RPMI8226 (cell line): ENCODE measurements at regions not wholly inside any gene's neighbourhood (a gene's known extent, or its start where the extent isn't known, plus 50 kb on each side); places are given as distances from the start of the nearest gene placed in this dataset.

Source experiments
- DNase-seq: peaks from one replicate; pipeline ENCODE4 v3.0.0-alpha.2; 2015

GRCh38 chr11:112836256-112836602 is 125.0 kb upstream of the NCAM1 start:
- DNase-seq: no peak

DNA sequence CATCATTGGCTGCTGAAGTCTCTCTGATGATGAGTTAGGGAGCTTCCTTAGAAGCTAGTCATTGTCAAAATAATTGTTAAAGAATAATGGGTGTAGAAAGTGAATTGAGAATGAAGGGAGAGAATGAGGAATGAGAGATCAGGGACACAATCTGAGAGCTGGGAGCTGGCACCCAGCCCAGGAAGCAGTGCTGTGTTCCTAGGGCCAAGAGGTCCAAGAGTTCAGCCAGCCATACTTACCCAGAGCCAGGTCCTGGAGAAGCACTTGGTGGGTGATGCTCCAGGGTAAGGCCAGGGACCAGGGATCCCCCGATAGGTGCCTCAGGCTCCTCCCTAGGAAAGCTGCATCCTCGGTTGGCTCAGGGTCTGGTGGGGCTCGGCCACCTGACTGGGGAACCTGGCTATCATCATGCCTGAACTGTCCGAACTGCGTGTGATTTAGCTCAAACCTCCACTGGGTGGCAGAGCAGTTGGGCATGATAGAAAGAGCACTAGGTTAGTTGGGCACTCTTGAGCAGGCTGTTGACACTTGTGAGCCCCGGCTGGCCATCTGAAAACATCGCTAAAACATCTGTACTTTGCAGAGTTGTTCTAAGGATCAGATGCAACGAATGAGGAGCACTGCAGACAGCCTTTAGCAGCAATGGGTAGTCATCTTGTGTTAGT is 123.9 kb upstream of the NCAM1 start:
- DNase-seq: peak; percentile 59

GRCh38 chr11:112839051-112839450 is 122.2 kb upstream of the NCAM1 start:
- DNase-seq: no peak

DNA sequence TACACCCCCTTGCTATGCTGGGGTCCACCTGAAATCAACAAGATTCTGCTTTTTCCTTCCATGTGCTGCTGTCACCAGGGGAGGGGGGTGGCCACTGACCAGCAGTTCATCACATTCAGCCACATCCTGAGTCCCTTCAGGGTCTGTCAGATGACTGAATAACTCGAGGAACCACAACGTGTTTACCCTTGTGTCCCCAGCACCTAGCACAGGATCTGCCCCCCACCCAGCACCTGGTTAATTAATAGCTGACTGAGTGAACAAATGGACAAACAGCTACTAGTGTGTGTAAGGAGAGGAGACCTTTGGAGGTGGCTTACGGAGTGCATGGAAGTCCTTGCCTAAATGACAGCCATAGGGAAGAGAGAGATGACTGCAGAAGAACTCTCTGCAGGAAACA is 119.5 kb upstream of the NCAM1 start:
- DNase-seq: no peak

DNA sequence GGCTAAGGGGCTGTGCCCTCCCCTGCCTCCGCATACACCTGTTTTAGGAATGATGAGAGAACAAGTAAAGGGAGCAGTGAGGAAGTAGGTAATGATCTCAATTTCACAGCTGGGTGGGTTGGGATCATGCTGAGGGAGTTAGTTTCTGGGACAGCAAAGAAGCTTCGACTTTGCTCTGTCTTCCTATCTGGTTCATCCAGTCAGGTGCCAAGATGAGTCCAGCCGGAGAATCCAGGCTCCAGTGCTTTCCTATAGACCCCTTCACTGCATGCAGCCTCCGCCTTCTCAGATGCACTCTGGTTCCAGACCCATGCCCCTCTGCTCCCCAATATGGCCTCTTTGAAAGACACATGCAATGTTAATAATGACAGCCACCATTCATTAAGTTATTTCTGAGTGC is 119.1 kb upstream of the NCAM1 start:
- DNase-seq: no peak

DNA sequence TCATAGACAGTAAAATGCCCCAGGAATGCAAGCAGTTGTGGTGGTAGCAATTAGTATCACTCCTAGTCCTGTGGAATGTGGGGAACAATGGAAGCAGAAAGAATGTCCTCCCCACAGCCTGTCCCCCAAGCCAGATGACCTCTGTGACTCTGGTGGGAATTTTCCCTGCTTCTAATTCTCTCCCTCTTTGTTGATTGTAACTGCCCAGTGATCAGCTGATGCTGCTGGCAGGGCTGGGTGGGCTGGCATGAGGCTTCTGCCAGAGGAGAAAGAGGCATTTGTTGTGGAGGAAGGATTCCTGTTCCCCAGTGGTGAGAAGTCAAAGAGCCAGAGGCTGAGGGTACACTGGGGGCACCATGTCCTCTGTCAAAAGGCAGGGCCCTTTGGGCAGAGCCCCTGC is 116.7 kb upstream of the NCAM1 start:
- no peak for DNase-seq

- no peak for DNase-seq
Observed at GRCh38 chr11:112847568-112847967, 113.7 kb upstream of the NCAM1 start.

GRCh38 chr11:112852143-112852866 is 108.9 kb upstream of the NCAM1 start:
- no peak for DNase-seq

DNA sequence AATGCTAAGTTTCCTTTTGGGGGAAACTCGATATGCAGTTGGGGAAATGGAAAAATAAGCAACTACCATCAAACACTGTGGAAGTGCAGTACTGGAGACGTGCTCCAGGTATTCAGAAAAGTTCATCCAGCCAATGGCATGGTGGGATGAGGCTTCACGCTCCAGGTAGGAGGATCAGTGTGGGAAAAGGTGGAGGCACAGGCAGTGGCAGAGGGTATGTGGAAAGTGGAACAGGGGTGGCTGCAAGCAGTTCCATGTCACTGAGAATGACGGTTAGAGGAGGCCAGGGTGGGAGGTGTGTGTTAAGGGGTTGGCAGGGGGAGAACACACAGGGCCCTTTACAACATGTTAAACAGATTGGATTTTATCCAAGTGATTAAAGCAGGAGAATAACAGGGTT is 105.1 kb upstream of the NCAM1 start:
- DNase-seq: no peak

- no peak for DNase-seq
Observed at GRCh38 chr11:112856591-112856990, 104.6 kb upstream of the NCAM1 start.

DNA sequence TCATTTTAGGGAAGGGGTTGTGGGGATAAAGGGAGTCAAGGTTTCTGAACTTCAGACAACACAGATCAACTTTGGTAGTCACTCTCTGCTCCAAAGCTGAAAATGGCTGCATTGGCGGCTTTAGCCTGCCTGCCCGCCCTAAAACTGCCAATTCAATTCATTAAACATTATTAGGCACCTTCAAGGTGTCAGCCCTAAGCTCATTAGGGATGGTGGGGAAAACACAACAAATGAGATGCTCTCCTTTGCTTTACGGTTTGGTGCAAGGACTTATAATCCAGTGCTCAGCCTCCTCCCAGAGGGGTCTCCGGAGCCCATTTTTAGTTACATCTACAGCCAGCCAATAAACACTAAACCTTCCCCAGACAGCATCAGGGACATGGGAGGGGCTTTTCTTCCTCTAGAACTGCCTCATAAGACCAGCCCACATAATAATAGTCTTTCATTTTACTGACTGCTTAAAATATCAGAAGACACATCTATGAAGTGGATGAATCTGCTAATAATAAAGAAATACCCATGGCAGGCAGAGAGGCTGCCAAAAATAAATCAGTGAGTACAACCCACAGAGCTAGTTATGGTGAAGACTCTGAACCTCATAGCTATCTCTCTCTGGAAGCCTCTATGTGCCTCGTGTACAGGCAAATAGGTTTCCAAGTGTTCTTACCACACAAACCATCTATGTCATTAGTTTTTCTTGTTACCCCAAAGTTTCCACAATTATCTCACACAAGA is 102.8 kb upstream of the NCAM1 start:
- no peak for DNase-seq

GRCh38 chr11:112859787-112860186 is 101.4 kb upstream of the NCAM1 start:
- DNase-seq: no peak

DNA sequence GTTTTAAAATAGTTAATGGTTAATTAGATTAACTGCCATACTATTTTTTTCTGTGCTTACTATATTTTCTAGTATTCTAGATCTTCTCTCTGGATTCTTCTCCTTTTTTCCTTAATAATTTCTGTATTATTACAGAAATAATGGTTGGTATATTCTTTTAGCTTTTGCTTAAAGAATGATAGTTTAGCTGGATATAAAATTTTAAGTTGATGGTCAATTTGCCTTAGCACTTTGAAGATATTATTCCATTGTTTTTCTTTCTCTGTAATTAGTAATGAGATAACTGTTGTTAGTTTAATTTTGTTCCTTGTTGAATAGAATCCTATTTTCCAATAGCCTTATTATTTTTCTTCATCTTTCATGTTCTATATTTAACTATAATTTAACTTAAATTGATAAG is 99.9 kb upstream of the NCAM1 start:
- DNase-seq: no peak

DNA sequence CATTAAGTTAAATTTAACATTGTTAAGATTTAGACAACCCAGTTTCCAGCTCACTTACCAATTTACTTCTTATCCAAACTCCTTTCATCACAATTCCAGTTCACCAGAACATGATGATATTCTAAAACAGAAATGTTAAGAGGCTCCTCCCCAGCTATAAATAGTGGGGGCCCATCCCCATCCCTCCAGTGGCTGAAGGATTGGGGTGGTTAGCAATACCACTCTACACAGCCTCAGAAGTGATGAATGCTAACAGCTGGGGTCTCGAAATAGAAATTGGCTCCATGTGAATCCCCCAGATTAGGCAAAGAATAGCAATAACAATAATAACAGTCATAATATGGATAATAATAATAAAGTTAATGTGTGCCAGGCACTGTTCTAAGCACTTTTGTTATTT is 97.9 kb upstream of the NCAM1 start:
- DNase-seq: no peak

DNA sequence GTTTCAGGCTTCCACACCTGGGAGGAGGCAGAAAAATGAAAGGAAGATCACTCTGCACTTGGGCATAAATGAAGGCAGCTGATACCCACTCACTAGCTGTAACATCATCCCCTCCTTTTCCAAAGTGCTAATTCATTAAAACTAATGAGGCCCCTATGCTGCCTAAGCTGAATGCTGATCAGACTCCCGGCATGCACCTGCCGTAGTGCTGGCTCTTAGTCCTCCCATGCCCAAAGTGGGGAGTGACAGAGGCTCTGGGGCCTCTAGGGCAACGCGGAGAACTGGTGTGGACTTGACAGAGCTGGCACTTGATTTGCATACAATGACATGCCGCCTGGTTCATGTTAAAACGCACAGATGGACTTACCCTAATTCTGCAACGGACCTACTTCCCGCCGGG is 96.5 kb upstream of the NCAM1 start:
- peak; percentile 17 for DNase-seq

DNA sequence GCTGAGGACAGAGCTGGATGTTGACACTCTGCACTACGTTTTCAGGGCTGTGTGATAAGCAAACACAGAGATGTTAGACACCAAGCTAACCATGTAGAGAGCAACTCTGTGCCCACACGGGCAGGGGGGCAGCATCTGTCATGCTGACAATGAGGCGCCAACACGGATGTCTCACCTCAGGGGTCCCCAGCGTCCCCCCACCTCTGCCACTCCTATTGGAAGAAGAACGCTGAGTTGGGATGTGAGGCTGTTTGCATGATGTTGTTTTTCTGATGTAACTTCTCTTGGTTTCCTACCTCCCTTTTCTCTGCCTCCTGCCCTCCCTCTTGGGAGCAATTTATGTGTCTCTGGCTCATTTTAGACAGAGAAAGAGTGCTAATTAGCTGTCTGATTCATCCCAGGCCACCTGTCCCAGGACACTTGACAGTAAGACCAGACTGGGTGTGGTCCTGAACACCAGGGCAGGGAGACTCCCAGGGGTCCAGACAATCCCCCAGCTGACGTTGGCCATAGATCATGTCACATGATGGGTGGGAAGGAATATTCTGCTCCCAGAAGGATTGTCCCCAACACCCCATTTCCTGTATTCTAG is 89.2 kb upstream of the NCAM1 start:
- no peak for DNase-seq

- DNase-seq: no peak
Observed at GRCh38 chr11:112874980-112875379, 86.2 kb upstream of the NCAM1 start.

DNA sequence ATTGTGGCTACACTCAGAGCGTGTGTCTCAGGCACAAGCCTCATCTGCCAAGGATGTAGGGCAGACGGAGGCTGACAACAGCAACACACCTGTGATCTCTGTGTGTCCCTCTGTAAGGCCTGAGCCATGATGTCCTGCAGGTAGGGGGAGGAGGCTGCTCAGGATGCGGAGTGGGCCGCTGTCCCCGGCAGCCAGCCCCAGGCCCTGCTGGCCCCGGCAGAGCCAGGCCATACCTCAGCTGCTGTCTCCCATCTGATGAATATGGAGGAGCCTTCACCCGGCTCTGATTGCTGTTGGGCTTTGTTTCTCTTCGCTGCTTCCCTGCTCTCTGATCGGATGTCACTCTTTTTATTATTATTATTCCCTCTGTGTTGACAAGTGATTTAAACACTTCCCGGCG is 83.6 kb upstream of the NCAM1 start:
- DNase-seq: no peak

GRCh38 chr11:112878033-112878601 is 83.1 kb upstream of the NCAM1 start:
- no peak for DNase-seq

DNA sequence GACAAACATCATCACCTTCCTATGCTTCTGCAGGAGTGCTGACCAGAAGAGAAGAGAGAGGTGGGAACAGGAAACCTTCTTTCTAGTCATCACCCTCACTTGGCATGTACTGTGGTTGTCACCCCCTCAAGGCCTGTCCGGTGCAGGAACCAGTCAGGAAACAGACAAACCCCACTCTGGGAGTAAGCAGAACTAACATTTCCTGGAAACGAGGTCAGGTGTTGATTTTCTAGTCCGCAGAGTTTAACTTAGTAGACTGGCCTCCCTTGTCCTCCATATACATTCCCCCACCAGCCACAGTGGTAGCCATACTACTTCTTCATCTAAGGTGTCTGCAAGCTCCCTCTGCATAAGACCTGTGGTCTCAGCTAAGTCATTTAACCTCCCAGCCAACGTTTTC is 80.7 kb upstream of the NCAM1 start:
- DNase-seq: no peak

- peak; percentile 48 for DNase-seq
Observed at GRCh38 chr11:112881461-112881860, 79.8 kb upstream of the NCAM1 start.

DNA sequence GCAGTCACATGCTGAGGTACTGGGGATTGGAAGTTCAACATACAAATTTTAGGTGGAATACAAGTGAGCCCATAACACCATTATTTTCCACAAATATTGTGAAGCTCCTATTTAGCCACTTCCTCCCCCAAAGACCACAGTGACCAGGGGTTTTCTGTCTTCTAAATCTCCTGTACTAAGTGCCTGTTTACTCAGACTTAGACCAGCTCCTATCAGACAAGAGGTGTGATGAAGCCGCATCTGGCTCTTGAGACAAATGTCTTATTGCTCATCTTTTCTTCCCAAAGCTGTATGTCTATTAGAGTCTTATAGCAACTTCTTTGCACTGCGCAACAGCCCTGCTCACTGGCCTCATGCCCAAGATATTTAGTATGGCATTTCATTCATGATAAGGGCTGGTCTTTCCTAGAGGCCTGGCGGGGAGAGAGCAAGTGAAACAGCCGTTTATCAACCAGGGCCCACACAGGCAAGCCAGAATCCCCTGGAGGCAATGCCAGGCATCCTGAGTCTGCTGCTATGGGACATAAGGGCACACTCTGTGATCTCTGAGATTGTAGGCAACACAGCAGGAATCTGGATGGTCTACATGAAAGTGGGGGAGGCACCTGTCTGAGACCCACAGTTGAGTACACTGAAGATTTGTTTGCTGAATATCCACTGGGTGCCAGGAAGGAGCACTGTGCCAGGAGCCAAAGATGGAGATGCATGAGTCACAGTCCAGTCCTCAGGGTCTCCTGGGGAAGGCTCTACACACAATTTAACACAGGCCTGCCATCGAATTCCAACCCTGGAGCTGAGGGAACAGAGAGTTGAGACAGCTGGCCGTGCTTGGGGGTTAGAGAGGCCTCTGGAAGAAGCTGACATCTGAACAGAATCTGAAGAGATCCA is 78.5 kb upstream of the NCAM1 start:
- no peak for DNase-seq
